Left lung (tissue), 4 donors: ENCODE measurements at regions not wholly inside any gene's neighbourhood (a gene's known extent, or its start where the extent isn't known, plus 50 kb on each side); places are given as distances from the start of the nearest gene placed in this dataset.

Source experiments
- ATAC-seq: fragments of 200-7000 bp; cut with Tn5 transposase; one replicate; pipeline ENCODE4 v1.9.1; 2020; ENCODE audit warnings: moderate library complexity
- DNase-seq, 4 donors: peaks; one replicate each; pipeline ENCODE4 v3.0.0-alpha.2; 2013 to 2020
- H3K27ac ChIP-seq, 2 donors: fragments of 200-600 bp; sonication (generic) in 1 of 2; one replicate each; pipeline versions ENCODE4 v1.5.0 to v1.8.0; 2020 to 2021
- H3K27me3 ChIP-seq, 2 donors: fragments of 200-600 bp; sonication (generic) in 1 of 2; one replicate each; pipeline versions ENCODE4 v1.5.0 to v1.8.0; 2020 to 2021
- H3K36me3 ChIP-seq, 2 donors: fragments of 200-600 bp; sonication (generic) in 1 of 2; one replicate each; pipeline versions ENCODE4 v1.5.0 to v1.8.0; 2020 to 2021
- H3K4me1 ChIP-seq, 2 donors: fragments of 200-600 bp; one replicate each; pipeline ENCODE4 v1.8.0; 2021
- H3K4me3 ChIP-seq, 2 donors: fragments of 200-600 bp; sonication (generic) in 1 of 2; one replicate each; pipeline versions ENCODE4 v1.5.0 to v1.8.0; 2020 to 2021; ENCODE audit warnings: mild to moderate bottlenecking in 1 of 2
- H3K9me3 ChIP-seq, 2 donors: fragments of 200-600 bp; sonication (generic) in 1 of 2; one replicate each; pipeline versions ENCODE4 v1.5.0 to v1.8.0; 2020 to 2021
- CTCF ChIP-seq, 2 donors: fragments of 200-600 bp; sonication (generic) in 1 of 2; IDR thresholded peaks; one replicate each; pipeline versions ENCODE4 v1.5.0 to v1.8.0; 2021; ENCODE audit warnings: antibody characterized with exemption in 2 of 2
- intact Hi-C, 2 donors: fragments of 100-400 bp; cut with DNase I; formaldehyde crosslinking; loops; one replicate each; pipeline versions ENCODE4 v1.11.2 to v1.14.2; 2022
- donor health status: DM: no; HTN: yes; CAD: no.
- donor health status: DM: no; HTN: no; CAD: no.

- H3K4me3 ChIP-seq: no peak overlapping the region
- ATAC-seq: no peak
Measured at GRCh38 chr3:72217570-72217969, 432.6 kb upstream of the PROK2 start.

GRCh38 chr3:72214066-72214951 is 429.4 kb upstream of the PROK2 start:
- intact Hi-C loops: no loop called here
- no peak for DNase-seq
- H3K27ac ChIP-seq: no peak overlapping the region
- H3K36me3 ChIP-seq: no peaks in the 10 kb centered on the region
- no peaks in the 10 kb centered on the region for H3K4me1 ChIP-seq
- no peaks in the 10 kb centered on the region for H3K9me3 ChIP-seq
- no peak overlapping the region for H3K4me3 ChIP-seq
- peak; percentile 29 for ATAC-seq
- H3K27me3 ChIP-seq: no peaks in the 10 kb centered on the region
- TF ChIP-seq CTCF (IDR thresholded peaks at IDR 0.05): no peak

More at GRCh38 chr3:72217570-72217969, 432.6 kb upstream of the PROK2 start:
- no peak for DNase-seq
- Histone ChIP-seq H3K27ac (no peak overlapping the region), H3K4me1 (no peaks in the 10 kb centered on the region), H3K36me3 (no peaks in the 10 kb centered on the region), H3K9me3 (no peaks in the 10 kb centered on the region), H3K27me3 (no peaks in the 10 kb centered on the region)
- intact Hi-C loops: no loop called here
- TF ChIP-seq CTCF (IDR thresholded peaks at IDR 0.05): no peak

- TF ChIP-seq CTCF (IDR thresholded peaks at IDR 0.05): no peak
- H3K27ac ChIP-seq: no peak overlapping the region
Measured at GRCh38 chr3:72213296-72214065, 428.5 kb upstream of the PROK2 start.

GRCh38 chr3:72212396-72212795 is 427.4 kb upstream of the PROK2 start:
- DNase-seq: no peak
- no peak for TF ChIP-seq CTCF (IDR thresholded peaks at IDR 0.05)

More at GRCh38 chr3:72213296-72214065, 428.5 kb upstream of the PROK2 start:
- Histone ChIP-seq H3K4me1 (no peaks in the 10 kb centered on the region), H3K9me3 (no peaks in the 10 kb centered on the region), H3K27me3 (no peaks in the 10 kb centered on the region), H3K4me3 (no peak overlapping the region), H3K36me3 (no peaks in the 10 kb centered on the region)
- intact Hi-C loops: no loop called here
- DNase-seq (peak in 1 of 4 donors; percentile 16), ATAC-seq (no peak)

GRCh38 chr3:72210261-72210660 is 425.3 kb upstream of the PROK2 start:
- H3K4me1 ChIP-seq: no peaks in the 10 kb centered on the region
- no peak overlapping the region for H3K27ac ChIP-seq
- intact Hi-C loops: no loop called here
- ATAC-seq (no peak), DNase-seq (no peak)
- H3K27me3 ChIP-seq: no peaks in the 10 kb centered on the region
- no peaks in the 10 kb centered on the region for H3K9me3 ChIP-seq
- no peak for TF ChIP-seq CTCF (IDR thresholded peaks at IDR 0.05)
- no peaks in the 10 kb centered on the region for H3K36me3 ChIP-seq
- H3K4me3 ChIP-seq: no peak overlapping the region

More at GRCh38 chr3:72212396-72212795, 427.4 kb upstream of the PROK2 start:
- no peaks in the 10 kb centered on the region for H3K36me3 ChIP-seq
- no peaks in the 10 kb centered on the region for H3K27me3 ChIP-seq
- no peak overlapping the region for H3K27ac ChIP-seq
- no peaks in the 10 kb centered on the region for H3K4me1 ChIP-seq
- no peak for ATAC-seq
- no peaks in the 10 kb centered on the region for H3K9me3 ChIP-seq
- no peak overlapping the region for H3K4me3 ChIP-seq
- intact Hi-C loops: no loop called here
